ENCODE measurements at regions not wholly inside any gene's neighbourhood (a gene's known extent, or its start where the extent isn't known, plus 50 kb on each side); places are given as distances from the start of the nearest gene placed in this dataset.
A peak's percentile ranks its signal among the peaks of the same experiment; 100 is the strongest.

DNA sequence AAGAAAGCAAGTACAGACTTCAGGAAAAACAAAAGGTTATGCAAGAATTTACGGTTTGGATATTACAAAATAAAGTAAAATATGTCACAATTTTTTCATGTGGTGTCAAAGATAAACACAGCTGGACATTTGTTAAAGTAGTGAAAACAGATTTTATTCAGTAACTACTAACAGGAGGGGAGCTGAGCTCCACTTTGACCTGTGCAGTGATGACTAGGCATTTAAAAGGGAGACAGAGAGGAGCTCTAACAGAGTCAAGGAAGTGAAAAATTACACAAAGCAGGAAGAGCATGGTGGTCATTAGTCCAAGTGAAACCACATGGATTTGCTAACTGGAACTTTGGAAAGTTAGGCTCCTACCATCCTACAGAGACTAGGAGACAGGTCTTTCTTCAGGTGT, 263.6 kb upstream of the PCSK5 start:
- DNase-seq (ENCODE audit: low spot score), result no peak
- TF ChIP-seq, protein P1, sequence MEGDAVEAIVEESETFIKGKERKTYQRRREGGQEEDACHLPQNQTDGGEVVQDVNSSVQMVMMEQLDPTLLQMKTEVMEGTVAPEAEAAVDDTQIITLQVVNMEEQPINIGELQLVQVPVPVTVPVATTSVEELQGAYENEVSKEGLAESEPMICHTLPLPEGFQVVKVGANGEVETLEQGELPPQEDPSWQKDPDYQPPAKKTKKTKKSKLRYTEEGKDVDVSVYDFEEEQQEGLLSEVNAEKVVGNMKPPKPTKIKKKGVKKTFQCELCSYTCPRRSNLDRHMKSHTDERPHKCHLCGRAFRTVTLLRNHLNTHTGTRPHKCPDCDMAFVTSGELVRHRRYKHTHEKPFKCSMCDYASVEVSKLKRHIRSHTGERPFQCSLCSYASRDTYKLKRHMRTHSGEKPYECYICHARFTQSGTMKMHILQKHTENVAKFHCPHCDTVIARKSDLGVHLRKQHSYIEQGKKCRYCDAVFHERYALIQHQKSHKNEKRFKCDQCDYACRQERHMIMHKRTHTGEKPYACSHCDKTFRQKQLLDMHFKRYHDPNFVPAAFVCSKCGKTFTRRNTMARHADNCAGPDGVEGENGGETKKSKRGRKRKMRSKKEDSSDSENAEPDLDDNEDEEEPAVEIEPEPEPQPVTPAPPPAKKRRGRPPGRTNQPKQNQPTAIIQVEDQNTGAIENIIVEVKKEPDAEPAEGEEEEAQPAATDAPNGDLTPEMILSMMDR (IDR thresholded peaks at IDR 0.05), result no peak
- no peak overlapping the region for H3K27ac ChIP-seq
- no peak overlapping the region for H3K4me3 ChIP-seq

DNA sequence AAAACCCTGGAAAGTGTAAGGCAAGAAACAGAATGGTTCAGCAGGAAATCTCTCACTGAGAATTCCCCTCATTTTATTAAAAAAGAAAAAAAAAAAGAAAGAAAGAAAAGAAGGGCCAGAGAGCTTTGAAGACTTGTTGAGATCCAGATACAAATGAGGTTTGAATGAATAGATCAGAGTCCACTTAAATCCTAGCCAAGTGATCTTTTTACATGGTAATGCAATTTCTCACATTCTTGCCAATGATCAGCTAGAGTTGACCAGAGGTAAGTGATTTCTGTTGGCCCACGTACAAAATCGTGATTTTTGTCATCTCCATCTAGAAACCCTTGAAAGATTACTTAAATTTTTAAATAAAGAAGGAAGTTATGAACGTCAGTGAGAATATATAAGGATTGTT, 261.5 kb upstream of the PCSK5 start:
- TF ChIP-seq, protein P1 (IDR thresholded peaks at IDR 0.05), result no peak
- Histone ChIP-seq H3K4me3 (no peak overlapping the region), H3K27ac (no peak overlapping the region)
- DNase-seq (ENCODE audit: low spot score), result no peak

DNA sequence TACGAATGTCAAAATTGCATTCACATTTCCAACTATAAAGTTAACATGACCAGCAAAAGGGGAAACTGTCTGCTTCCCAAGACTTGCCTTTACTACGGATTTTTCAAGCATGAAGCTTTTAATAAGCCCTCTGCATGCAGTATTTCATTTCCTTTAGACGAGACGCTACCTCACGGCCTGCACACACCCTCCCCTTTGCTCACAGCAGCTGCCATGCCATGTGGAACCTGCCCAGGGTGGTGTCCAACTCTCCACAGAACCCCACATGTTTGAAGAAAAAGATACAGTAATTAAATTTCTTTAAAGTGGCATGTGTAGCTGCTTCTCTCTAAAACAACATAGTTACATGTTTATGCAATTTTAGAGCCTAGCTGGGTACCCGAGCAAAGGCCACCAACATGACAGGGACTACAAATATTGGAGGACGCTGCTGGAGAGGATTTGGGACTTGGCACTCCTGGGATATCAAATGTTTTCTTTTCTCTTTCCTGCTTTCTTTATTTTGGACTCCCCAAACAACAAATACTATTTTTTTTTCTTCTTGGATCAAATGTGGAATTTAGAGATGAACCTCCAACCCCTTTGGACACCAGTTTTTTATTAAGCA, 256.9 kb upstream of the PCSK5 start:
- TF ChIP-seq, protein P1 (IDR thresholded peaks at IDR 0.05), result no peak

DNA sequence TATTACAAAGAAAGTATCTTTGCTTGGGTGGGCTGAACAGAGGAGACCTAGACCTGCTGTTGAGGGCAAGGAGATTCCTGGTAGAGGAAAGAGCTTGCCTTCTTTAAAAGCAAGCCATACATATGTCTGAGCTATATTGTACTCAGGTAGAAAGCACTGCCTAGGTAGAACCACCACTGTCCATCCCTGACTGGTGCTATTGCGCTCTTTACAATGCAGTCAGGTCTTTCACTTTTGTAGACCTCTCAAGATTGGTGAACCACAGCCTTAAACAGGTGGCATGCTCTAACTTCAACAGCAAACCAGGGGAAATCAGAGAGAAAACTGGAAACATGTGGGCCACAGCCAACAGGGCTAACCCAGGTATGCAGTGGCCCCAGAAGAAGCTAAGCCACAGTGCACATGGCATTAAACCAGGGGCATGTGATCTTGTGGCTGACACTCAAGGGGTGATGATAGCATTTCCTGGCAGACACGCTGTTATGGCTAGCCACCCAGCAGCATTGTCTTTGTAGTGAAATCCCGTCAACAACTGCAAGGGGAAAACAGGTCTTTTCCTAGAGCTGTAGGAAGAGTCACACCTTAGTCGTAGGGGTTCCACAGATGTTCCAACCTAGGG, 253.9 kb upstream of the PCSK5 start:
- Histone ChIP-seq H3K27ac (no peak overlapping the region), H3K4me3 (no peak overlapping the region)
- DNase-seq (ENCODE audit: low spot score), result no peak
- TF ChIP-seq, protein P1 (IDR thresholded peaks at IDR 0.05), result no peak

More for the DNA sequence above, 256.9 kb upstream of the PCSK5 start:
- Histone ChIP-seq H3K4me3 (no peak overlapping the region), H3K27ac (no peak overlapping the region)
- DNase-seq (ENCODE audit: low spot score), result no peak

DNA sequence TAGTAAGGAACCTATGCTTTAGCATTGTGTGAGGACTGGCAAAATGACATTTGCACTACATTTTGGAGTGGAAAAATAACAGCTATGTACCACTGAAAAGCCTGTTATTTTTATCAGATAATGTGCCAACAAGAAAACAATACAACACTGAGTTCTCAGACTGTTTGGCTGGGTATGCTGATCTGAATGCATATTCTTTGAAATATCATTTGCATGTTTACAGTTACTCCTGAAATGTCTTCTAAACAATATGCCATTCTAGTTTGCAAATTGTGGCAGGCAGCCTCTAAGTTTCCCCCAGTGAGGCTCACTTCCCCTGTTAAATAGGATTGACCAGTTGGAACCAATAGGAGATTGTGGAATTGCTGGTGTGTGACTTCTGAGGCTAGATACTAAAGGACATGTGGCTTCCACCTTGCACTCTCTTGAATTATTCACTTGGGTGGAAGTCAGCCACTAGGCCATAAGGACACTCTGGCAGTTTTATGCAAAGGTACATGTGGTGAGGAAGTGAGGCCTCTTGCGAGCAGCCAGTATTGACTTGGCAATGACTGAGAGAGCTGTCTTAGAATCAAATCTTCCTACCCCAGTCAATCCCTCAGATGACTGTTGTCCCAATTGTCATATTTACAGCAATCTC, 250.4 kb upstream of the PCSK5 start:
- TF ChIP-seq, protein P1 (IDR thresholded peaks at IDR 0.05), result no peak
- DNase-seq (ENCODE audit: low spot score), result no peak
- Histone ChIP-seq H3K27ac (peak overlapping the region in 1 of 2 donors; percentile 31), H3K4me3 (no peak overlapping the region)

DNA sequence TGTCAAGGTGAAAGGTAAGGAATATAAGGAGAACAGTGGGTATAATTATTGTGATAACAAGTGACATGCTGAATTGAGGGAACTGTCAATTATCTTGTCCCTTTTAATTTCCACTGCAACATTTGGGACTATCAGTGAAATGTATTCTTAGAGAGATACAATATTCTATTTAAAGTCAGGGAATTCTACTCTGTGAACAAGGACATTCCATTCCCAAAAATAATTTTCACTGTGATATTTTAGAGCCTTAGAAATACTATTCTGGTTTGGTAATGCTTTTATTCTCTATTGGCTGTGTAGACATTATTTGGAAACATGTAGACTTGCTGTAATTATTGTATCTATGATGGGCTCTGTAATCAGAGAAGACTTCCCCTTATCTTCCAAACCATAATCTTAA, 248.0 kb upstream of the PCSK5 start:
- no peak for DNase-seq (ENCODE audit: low spot score)
- H3K27ac ChIP-seq, result peak overlapping the region in 1 of 2 donors; percentile 49
- TF ChIP-seq, protein P1 (IDR thresholded peaks at IDR 0.05), result no peak
- peak overlapping the region; percentile 27 for H3K4me3 ChIP-seq

DNA sequence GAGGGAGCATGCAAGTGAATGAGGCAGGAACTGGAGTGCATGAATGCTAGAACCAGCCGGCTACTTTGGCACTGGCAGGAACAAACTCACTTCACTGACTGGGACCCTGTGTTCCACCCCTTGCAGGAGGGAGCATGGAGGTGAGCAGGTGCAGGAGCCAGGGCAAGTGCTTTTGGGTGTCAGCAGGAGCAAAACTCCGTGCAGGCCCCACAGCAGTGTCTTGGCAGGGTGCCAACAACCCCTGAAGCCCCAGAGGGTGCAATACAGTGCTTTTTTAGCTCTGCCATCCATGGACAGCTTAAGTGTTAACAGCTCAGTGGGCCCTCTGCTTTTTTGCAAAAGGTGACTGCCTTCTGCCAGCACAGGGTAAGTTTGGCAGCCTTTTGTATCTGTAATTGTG, 245.8 kb upstream of the PCSK5 start:
- no peak for DNase-seq (ENCODE audit: low spot score)
- TF ChIP-seq, protein P1 (IDR thresholded peaks at IDR 0.05), result no peak
- Histone ChIP-seq H3K27ac (no peak overlapping the region), H3K4me3 (no peak overlapping the region)
